ENCODE measurements at regions not wholly inside any gene's neighbourhood (a gene's known extent, or its start where the extent isn't known, plus 50 kb on each side); places are given as distances from the start of the nearest gene placed in this dataset.

GRCh38 chr18:39485696-39486095 lies 1920.1 kb upstream of the CELF4 start:
- H4K20me1 ChIP-seq (ENCODE audit: low read depth, low read length), result no peaks in the 10 kb centered on the region
- no peak for TF ChIP-seq CTCF (IDR thresholded peaks at IDR 0.05; ENCODE audit: insufficient read depth, low read length, poor library complexity, severe bottlenecking)
- no peak for TF ChIP-seq EZH2phosphoT487 (conservative IDR thresholded peaks at IDR 0.05; ENCODE audit: low read length)
- no peak overlapping the region for H3K4me2 ChIP-seq (ENCODE audit: low read depth, low read length, poor library complexity, severe bottlenecking)
- no peaks in the 10 kb centered on the region for H3K79me2 ChIP-seq (ENCODE audit: insufficient read depth, low read length)
- H3K9me2 ChIP-seq (replicated peaks; ENCODE audit: insufficient read depth, low read length), result no peaks in the 10 kb centered on the region
- H2AFZ ChIP-seq (ENCODE audit: low read depth, low read length, severe bottlenecking), result no peak overlapping the region
- no peaks in the 10 kb centered on the region for H3K36me3 ChIP-seq (ENCODE audit: low read length)
- no peaks in the 10 kb centered on the region for H3K27me3 ChIP-seq (ENCODE audit: low read length)
- H3F3A ChIP-seq (ENCODE audit: insufficient read depth), result no peaks in the 10 kb centered on the region
- no peak overlapping the region for H3K9ac ChIP-seq (ENCODE audit: low read length)
- H3K4me3 ChIP-seq (ENCODE audit: insufficient read depth, low read length, poor library complexity, severe bottlenecking), result no peak overlapping the region
- no peaks in the 10 kb centered on the region; the same call in none of the 2 replicates for H3K9me3 ChIP-seq (ENCODE audit: insufficient read depth, low read length)
- no peak overlapping the region for H3K27ac ChIP-seq (ENCODE audit: low read depth, low read length)

- Histone ChIP-seq H3K27me3 (ENCODE audit: low read length) (no peaks in the 10 kb centered on the region), H2AFZ (ENCODE audit: low read depth, low read length, severe bottlenecking) (no peak overlapping the region), H3K36me3 (ENCODE audit: low read length) (no peaks in the 10 kb centered on the region), H3K4me3 (ENCODE audit: insufficient read depth, low read length, poor library complexity, severe bottlenecking) (no peak overlapping the region), H3K4me2 (ENCODE audit: low read depth, low read length, poor library complexity, severe bottlenecking) (no peak overlapping the region), H3K9me3 (ENCODE audit: insufficient read depth, low read length) (no peaks in the 10 kb centered on the region), H3K9me2 (replicated peaks; ENCODE audit: insufficient read depth, low read length) (no peaks in the 10 kb centered on the region), H3K79me2 (ENCODE audit: insufficient read depth, low read length) (no peaks in the 10 kb centered on the region), H3K27ac (ENCODE audit: low read depth, low read length) (no peak overlapping the region), H4K20me1 (ENCODE audit: low read depth, low read length) (no peaks in the 10 kb centered on the region), H3F3A (ENCODE audit: insufficient read depth) (no peaks in the 10 kb centered on the region), H3K9ac (ENCODE audit: low read length) (no peak overlapping the region)
- TF ChIP-seq CTCF (IDR thresholded peaks at IDR 0.05; ENCODE audit: insufficient read depth, low read length, poor library complexity, severe bottlenecking) (no peak), EZH2phosphoT487 (conservative IDR thresholded peaks at IDR 0.05; ENCODE audit: low read length) (no peak)
Observed at GRCh38 chr18:39481281-39481680, 1915.7 kb upstream of the CELF4 start.

- Histone ChIP-seq H3K79me2 (ENCODE audit: insufficient read depth, low read length) (no peaks in the 10 kb centered on the region), H3K4me3 (ENCODE audit: insufficient read depth, low read length, poor library complexity, severe bottlenecking) (no peak overlapping the region), H3K9me3 (ENCODE audit: insufficient read depth, low read length) (no peaks in the 10 kb centered on the region), H2AFZ (ENCODE audit: low read depth, low read length, severe bottlenecking) (no peak overlapping the region), H3K9ac (ENCODE audit: low read length) (no peak overlapping the region), H3K36me3 (ENCODE audit: low read length) (no peaks in the 10 kb centered on the region), H4K20me1 (ENCODE audit: low read depth, low read length) (no peaks in the 10 kb centered on the region), H3F3A (ENCODE audit: insufficient read depth) (no peaks in the 10 kb centered on the region), H3K4me2 (ENCODE audit: low read depth, low read length, poor library complexity, severe bottlenecking) (no peak overlapping the region), H3K27me3 (ENCODE audit: low read length) (no peaks in the 10 kb centered on the region), H3K9me2 (replicated peaks; ENCODE audit: insufficient read depth, low read length) (no peaks in the 10 kb centered on the region), H3K27ac (ENCODE audit: low read depth, low read length) (no peak overlapping the region)
- TF ChIP-seq EZH2phosphoT487 (conservative IDR thresholded peaks at IDR 0.05; ENCODE audit: low read length), result no peak
- no peak for TF ChIP-seq CTCF (IDR thresholded peaks at IDR 0.05; ENCODE audit: insufficient read depth, low read length, poor library complexity, severe bottlenecking)
Observed at GRCh38 chr18:39480494-39481195, 1915.0 kb upstream of the CELF4 start.

All from SU-DHL-6 (cell line).